ENCODE measurements at regions not wholly inside any gene's neighbourhood (a gene's known extent, or its start where the extent isn't known, plus 50 kb on each side); places are given as distances from the start of the nearest gene placed in this dataset.

GRCh38 chr17:68133346-68134045 lies 98.0 kb downstream of the KPNA2 start:
- ATAC-seq (ENCODE audit: low read depth) (no peak), DNase-seq (no peak)
- H3K27me3 Mint-ChIP-seq = no peaks in the 10 kb centered on the region
- H3K36me3 Mint-ChIP-seq (ENCODE audit: low read depth) = peaks cover 29% of the 10 kb centered on the region
- no peaks in the 10 kb centered on the region for H3K9me3 Mint-ChIP-seq
- no peak overlapping the region for H3K4me3 Mint-ChIP-seq
- ChIA-PET CTCF (no interaction called here), POLR2A (no interaction called here)
- TF ChIP-seq, protein P1, sequence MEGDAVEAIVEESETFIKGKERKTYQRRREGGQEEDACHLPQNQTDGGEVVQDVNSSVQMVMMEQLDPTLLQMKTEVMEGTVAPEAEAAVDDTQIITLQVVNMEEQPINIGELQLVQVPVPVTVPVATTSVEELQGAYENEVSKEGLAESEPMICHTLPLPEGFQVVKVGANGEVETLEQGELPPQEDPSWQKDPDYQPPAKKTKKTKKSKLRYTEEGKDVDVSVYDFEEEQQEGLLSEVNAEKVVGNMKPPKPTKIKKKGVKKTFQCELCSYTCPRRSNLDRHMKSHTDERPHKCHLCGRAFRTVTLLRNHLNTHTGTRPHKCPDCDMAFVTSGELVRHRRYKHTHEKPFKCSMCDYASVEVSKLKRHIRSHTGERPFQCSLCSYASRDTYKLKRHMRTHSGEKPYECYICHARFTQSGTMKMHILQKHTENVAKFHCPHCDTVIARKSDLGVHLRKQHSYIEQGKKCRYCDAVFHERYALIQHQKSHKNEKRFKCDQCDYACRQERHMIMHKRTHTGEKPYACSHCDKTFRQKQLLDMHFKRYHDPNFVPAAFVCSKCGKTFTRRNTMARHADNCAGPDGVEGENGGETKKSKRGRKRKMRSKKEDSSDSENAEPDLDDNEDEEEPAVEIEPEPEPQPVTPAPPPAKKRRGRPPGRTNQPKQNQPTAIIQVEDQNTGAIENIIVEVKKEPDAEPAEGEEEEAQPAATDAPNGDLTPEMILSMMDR (IDR thresholded peaks at IDR 0.05) = no peak
- intact Hi-C loops (cut with micrococcal nuclease) = no loop called here
- no peak overlapping the region for H3K27ac Mint-ChIP-seq
- no peaks in the 10 kb centered on the region for H3K4me1 Mint-ChIP-seq

DNA sequence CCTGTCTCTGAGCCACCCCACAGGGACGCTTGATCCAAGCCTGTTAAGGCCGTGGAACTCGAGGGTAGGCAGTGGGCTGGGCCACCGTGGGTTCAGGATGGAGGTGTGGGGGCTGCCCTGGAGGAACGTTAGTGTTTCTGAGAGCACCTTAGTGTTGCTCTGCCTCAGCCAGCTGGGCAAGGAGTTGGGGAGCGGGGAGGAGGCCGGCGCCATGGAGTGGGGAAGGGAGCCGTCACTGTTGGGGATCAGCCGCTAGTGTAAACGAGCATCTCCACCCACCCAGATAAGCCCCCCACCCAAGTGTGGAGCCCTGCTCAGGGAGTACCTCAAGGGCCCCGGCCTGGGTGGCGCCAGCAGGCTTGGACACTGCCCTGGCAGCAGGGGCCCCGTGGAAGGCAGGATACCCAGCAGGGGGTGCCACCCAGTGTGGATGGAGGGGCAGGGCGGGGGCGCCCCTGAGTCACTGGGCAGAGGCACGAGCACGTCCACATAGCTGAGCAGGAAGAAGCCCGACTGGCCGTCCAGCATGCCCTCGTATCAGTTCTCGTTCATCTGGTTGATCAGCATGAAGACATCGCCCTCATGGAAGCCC lies 98.6 kb downstream of the KPNA2 start:
- TF ChIP-seq, protein P1 (IDR thresholded peaks at IDR 0.05) = no peak
- ATAC-seq (ENCODE audit: low read depth) (no peak), DNase-seq (no peak)
- intact Hi-C loops (cut with micrococcal nuclease) = no loop called here
- Mint-ChIP-seq H3K27me3 (no peaks in the 10 kb centered on the region), H3K27ac (no peak overlapping the region), H3K4me3 (no peak overlapping the region), H3K36me3 (ENCODE audit: low read depth) (peaks cover 23% of the 10 kb centered on the region), H3K9me3 (no peaks in the 10 kb centered on the region), H3K4me1 (no peaks in the 10 kb centered on the region)
- POLR2A ChIA-PET = no interaction called here
- CTCF ChIA-PET = no interaction called here

DNA sequence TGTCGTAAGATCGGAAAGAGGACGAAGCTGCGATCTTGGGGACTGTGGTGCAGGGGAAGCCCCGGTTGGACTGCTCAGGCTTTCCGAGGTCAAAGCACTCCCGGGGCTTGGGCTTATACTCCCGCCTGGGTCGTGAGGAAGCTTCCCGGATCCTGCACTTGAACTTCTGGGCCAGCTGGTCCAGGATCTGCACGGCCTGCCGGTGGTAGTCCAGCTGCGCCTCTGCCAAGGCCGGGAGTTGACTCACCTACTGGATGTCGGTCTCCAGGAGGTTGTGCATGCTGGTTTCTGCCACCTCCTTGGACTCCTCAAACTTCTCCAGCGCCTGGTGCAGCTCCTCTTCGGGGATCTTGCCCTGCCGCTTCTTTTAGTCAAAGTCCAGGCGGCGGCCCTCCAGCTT lies 99.2 kb downstream of the KPNA2 start:
- Mint-ChIP-seq H3K4me3 (no peak overlapping the region), H3K4me1 (no peaks in the 10 kb centered on the region), H3K9me3 (no peaks in the 10 kb centered on the region), H3K27me3 (no peaks in the 10 kb centered on the region), H3K36me3 (ENCODE audit: low read depth) (peaks cover 22% of the 10 kb centered on the region), H3K27ac (no peak overlapping the region)
- intact Hi-C loops (cut with micrococcal nuclease) = no loop called here
- POLR2A ChIA-PET = no interaction called here
- TF ChIP-seq, protein P1 (IDR thresholded peaks at IDR 0.05) = no peak
- ATAC-seq (ENCODE audit: low read depth) = no peak
- no peak for DNase-seq
- CTCF ChIA-PET = no interaction called here

GRCh38 chr17:68135141-68135887 lies 99.8 kb downstream of the KPNA2 start:
- Mint-ChIP-seq H3K9me3 (no peaks in the 10 kb centered on the region), H3K4me3 (no peak overlapping the region), H3K27ac (no peak overlapping the region), H3K4me1 (no peaks in the 10 kb centered on the region), H3K36me3 (ENCODE audit: low read depth) (peaks cover 20% of the 10 kb centered on the region), H3K27me3 (no peaks in the 10 kb centered on the region)
- DNase-seq (no peak), ATAC-seq (ENCODE audit: low read depth) (no peak)
- ChIA-PET CTCF (no interaction called here), POLR2A (no interaction called here)
- intact Hi-C loops (cut with micrococcal nuclease) = no loop called here
- TF ChIP-seq, protein P1 (IDR thresholded peaks at IDR 0.05) = no peak

- intact Hi-C loops (cut with micrococcal nuclease) = no loop called here
- ChIA-PET CTCF (no interaction called here), POLR2A (no interaction called here)
- H3K27me3 Mint-ChIP-seq = no peaks in the 10 kb centered on the region
- DNase-seq (no peak), ATAC-seq (ENCODE audit: low read depth) (no peak)
- H3K9me3 Mint-ChIP-seq = no peaks in the 10 kb centered on the region
- no peak overlapping the region for H3K27ac Mint-ChIP-seq
- TF ChIP-seq, protein P1 (IDR thresholded peaks at IDR 0.05) = no peak
- no peaks in the 10 kb centered on the region for H3K36me3 Mint-ChIP-seq (ENCODE audit: low read depth)
- H3K4me1 Mint-ChIP-seq = no peaks in the 10 kb centered on the region
- no peak overlapping the region for H3K4me3 Mint-ChIP-seq
Measured at GRCh38 chr17:68141050-68141449, 105.5 kb downstream of the KPNA2 start.

Data from activated B cell treated with CpG ODN at 0.5 μM for 24 hours (primary cell).